NCI-H446 treated with DMSO at 0.1 percent for 48 hours (cell line): ENCODE measurements at regions not wholly inside any gene's neighbourhood (a gene's known extent, or its start where the extent isn't known, plus 50 kb on each side); places are given as distances from the start of the nearest gene placed in this dataset.

Source experiments
- DNase-seq: peaks from one replicate; lab custom pipeline; 2025; lab: John Stamatoyannopoulos, UW

GRCh38 chr9:79341561-79341960 lies 230.2 kb upstream of the TLE4 start:
- no peak for DNase-seq

GRCh38 chr9:79346350-79347020 lies 225.3 kb upstream of the TLE4 start:
- DNase-seq = no peak

GRCh38 chr9:79352322-79352721 lies 219.4 kb upstream of the TLE4 start:
- DNase-seq = no peak

GRCh38 chr9:79353856-79354520 lies 217.8 kb upstream of the TLE4 start:
- DNase-seq = no peak

GRCh38 chr9:79357194-79357593 lies 214.6 kb upstream of the TLE4 start:
- DNase-seq = no peak

GRCh38 chr9:79357616-79358015 lies 214.1 kb upstream of the TLE4 start:
- DNase-seq = no peak

- DNase-seq = no peak
Observed at GRCh38 chr9:79360387-79361347, 211.1 kb upstream of the TLE4 start.

- no peak for DNase-seq
Observed at GRCh38 chr9:79362100-79363081, 209.4 kb upstream of the TLE4 start.

GRCh38 chr9:79369676-79370075 lies 202.1 kb upstream of the TLE4 start:
- DNase-seq = no peak

- no peak for DNase-seq
Observed at GRCh38 chr9:79371301-79371700, 200.5 kb upstream of the TLE4 start.

- DNase-seq = no peak
Observed at GRCh38 chr9:79371948-79372555, 199.7 kb upstream of the TLE4 start.

- DNase-seq = no peak
Observed at GRCh38 chr9:79377339-79377855, 194.4 kb upstream of the TLE4 start.

- DNase-seq = no peak
Observed at GRCh38 chr9:79378107-79378506, 193.7 kb upstream of the TLE4 start.

- DNase-seq = no peak
Observed at GRCh38 chr9:79382044-79382443, 189.7 kb upstream of the TLE4 start.

- DNase-seq = no peak
Observed at GRCh38 chr9:79382458-79382857, 189.3 kb upstream of the TLE4 start.

- no peak for DNase-seq
Observed at GRCh38 chr9:79383096-79383495, 188.7 kb upstream of the TLE4 start.

- no peak for DNase-seq
Observed at GRCh38 chr9:79384091-79384490, 187.7 kb upstream of the TLE4 start.

- DNase-seq = no peak
Observed at GRCh38 chr9:79384501-79384900, 187.3 kb upstream of the TLE4 start.

- DNase-seq = no peak
Observed at GRCh38 chr9:79387101-79387835, 184.5 kb upstream of the TLE4 start.

- no peak for DNase-seq
Observed at GRCh38 chr9:79390077-79390698, 181.6 kb upstream of the TLE4 start.
